ENCODE measurements at regions not wholly inside any gene's neighbourhood (a gene's known extent, or its start where the extent isn't known, plus 50 kb on each side); places are given as distances from the start of the nearest gene placed in this dataset.

DNA sequence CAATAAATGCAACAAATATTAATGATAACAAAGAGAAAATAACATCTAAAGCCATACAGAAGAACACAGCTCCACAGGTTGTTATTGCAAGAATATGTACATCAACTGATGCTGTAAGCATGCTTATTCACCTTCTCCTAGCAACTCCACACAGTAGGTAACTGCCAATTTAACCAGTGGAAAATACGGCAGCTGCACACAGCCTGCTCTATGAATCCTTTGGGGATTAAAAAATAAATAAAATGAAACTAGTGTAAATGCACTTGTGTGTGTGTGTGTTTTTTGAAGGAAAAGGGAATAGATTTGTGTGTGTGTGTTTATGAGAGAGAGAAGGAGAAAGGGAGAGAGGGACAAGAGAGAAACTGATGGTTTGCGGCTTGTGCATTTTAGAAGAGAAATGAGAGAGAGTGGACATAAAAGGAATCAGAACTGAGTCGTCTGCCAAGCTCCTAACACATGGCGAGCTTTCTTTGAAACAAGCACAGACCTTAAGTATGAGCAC lies 96.2 kb upstream of the PDE1A start:
- Histone ChIP-seq H3K4me1 (no peaks in the 10 kb centered on the region), H3K27ac (no peak overlapping the region), H3K4me3 (peak overlapping the region in 1 of 2 donors; percentile 47), H3K27me3 (no peaks in the 10 kb centered on the region), H3K9me3 (no peaks in the 10 kb centered on the region), H3K36me3 (no peaks in the 10 kb centered on the region)
- no peak for DNase-seq (ENCODE audit: low spot score in 2 of 2)
- intact Hi-C loops (cut with DNase I) = no loop called here
- TF ChIP-seq, protein P1, sequence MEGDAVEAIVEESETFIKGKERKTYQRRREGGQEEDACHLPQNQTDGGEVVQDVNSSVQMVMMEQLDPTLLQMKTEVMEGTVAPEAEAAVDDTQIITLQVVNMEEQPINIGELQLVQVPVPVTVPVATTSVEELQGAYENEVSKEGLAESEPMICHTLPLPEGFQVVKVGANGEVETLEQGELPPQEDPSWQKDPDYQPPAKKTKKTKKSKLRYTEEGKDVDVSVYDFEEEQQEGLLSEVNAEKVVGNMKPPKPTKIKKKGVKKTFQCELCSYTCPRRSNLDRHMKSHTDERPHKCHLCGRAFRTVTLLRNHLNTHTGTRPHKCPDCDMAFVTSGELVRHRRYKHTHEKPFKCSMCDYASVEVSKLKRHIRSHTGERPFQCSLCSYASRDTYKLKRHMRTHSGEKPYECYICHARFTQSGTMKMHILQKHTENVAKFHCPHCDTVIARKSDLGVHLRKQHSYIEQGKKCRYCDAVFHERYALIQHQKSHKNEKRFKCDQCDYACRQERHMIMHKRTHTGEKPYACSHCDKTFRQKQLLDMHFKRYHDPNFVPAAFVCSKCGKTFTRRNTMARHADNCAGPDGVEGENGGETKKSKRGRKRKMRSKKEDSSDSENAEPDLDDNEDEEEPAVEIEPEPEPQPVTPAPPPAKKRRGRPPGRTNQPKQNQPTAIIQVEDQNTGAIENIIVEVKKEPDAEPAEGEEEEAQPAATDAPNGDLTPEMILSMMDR (IDR thresholded peaks at IDR 0.05) = no peak

DNA sequence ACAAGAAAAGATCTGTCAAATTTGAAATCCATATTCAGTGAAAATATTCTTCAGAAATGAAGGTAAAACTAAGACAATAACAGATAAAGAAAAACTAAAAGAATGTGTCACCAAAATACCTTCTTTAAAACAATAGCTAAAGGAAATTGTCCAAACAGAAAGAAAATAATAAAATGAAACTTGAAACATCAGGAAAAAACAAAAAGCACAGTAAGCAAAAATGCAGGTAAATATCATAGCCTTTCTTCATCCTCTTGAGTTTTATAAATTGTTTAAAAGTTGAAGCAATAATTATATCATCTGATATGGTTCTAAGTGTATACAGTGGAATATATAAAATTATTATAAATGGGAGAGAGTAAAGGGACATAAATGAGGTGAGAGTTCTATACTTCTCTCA lies 103.8 kb upstream of the PDE1A start:
- DNase-seq (ENCODE audit: low spot score in 2 of 2) = no peak
- TF ChIP-seq, protein P1 (IDR thresholded peaks at IDR 0.05) = no peak
- Histone ChIP-seq H3K4me3 (no peak overlapping the region), H3K27ac (no peak overlapping the region), H3K4me1 (no peaks in the 10 kb centered on the region), H3K9me3 (no peaks in the 10 kb centered on the region), H3K27me3 (no peaks in the 10 kb centered on the region), H3K36me3 (no peaks in the 10 kb centered on the region)
- intact Hi-C loops (cut with DNase I) = no loop called here

DNA sequence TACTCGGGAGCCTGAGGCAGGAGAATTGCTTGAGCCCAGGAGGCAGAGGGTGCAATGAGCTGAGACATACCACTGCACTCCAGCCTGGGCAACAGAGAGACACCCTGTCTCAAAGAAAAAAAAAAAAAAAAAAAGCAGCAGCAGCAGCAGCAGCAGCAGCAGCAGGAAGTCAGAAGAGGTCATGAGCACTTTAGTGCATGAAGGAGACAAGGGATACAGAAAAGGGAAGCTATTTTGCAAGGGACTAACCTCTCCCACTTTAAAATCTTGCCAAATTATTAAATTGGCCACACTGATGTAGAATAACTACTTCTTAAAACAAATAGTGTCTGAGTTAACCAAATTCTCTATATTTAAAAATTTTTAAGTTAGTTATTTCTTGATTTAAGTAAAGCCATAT lies 113.4 kb upstream of the PDE1A start:
- H3K27ac ChIP-seq = no peak overlapping the region
- intact Hi-C loops (cut with DNase I) = no loop called here
- no peaks in the 10 kb centered on the region for H3K36me3 ChIP-seq
- no peaks in the 10 kb centered on the region for H3K27me3 ChIP-seq
- TF ChIP-seq, protein P1 (IDR thresholded peaks at IDR 0.05) = no peak
- no peaks in the 10 kb centered on the region for H3K4me1 ChIP-seq
- DNase-seq (ENCODE audit: low spot score in 2 of 2) = no peak
- H3K9me3 ChIP-seq = no peaks in the 10 kb centered on the region
- H3K4me3 ChIP-seq = no peak overlapping the region

DNA sequence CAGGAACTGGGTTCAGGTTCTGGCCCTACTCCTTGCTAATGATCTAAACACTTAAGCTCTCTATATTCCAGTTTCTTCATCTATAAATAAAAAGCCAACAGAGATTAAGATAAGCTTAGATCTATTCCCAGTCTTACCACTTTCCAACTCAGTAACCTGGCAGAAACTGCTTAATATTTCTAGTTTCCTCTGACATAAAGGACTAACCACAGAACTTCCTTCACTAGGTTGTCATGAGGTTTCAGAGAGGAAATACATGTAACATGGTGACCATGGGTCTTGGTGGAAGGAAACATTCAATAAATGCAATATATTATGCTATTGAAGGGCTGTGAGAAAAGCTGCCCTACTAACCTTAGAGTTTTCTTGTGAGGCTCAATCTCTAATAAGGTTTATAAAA lies 114.4 kb upstream of the PDE1A start:
- no peaks in the 10 kb centered on the region for H3K27me3 ChIP-seq
- no peaks in the 10 kb centered on the region for H3K4me1 ChIP-seq
- intact Hi-C loops (cut with DNase I) = no loop called here
- no peaks in the 10 kb centered on the region for H3K36me3 ChIP-seq
- H3K9me3 ChIP-seq = no peaks in the 10 kb centered on the region
- TF ChIP-seq, protein P1 (IDR thresholded peaks at IDR 0.05) = no peak
- DNase-seq (ENCODE audit: low spot score in 2 of 2) = no peak
- H3K4me3 ChIP-seq = no peak overlapping the region
- H3K27ac ChIP-seq = no peak overlapping the region

DNA sequence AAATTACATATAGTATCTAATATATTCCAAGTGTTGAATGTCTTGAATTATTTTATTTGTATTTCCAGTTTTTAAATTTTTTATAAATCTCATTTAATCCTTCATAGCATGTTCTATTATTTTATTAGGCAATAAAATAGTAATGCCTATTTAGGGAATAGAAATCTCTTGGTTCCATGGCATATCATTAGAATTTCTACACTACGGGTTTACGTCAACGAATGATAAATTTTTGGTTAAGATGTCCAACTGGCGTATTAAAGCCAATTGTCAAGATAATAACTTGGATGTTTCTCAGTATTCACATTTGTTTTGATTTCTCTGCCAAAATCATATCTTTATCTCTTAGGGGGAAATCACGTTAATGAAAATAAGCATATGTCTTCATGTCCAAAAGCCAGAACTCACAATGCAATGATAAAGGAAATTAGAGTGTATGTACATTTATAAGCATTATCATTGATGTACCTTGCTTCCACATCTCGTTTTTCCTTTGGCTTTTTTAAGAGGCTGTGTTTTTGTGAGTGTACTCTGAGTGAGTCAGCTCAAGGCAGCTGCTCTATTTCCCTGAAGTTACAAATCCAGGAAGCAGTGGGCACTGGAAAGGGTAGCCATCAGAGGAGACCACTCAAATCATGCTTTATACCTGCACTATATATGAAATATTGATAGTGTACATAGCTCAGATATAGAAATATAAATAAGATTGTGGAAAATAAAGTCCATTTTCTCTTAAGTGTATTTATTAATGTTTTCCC lies 115.8 kb upstream of the PDE1A start:
- no peaks in the 10 kb centered on the region for H3K9me3 ChIP-seq
- TF ChIP-seq, protein P1 (IDR thresholded peaks at IDR 0.05) = no peak
- DNase-seq (ENCODE audit: low spot score in 2 of 2) = no peak
- no peak overlapping the region for H3K4me3 ChIP-seq
- no peaks in the 10 kb centered on the region for H3K36me3 ChIP-seq
- H3K27me3 ChIP-seq = no peaks in the 10 kb centered on the region
- H3K27ac ChIP-seq = no peak overlapping the region
- intact Hi-C loops (cut with DNase I) = no loop called here
- no peaks in the 10 kb centered on the region for H3K4me1 ChIP-seq

Measured in ascending aorta (tissue), 2 donors.